ENCODE measurements at regions not wholly inside any gene's neighbourhood (a gene's known extent, or its start where the extent isn't known, plus 50 kb on each side); places are given as distances from the start of the nearest gene placed in this dataset.

GRCh38 chr13:86689911-86690310 is 890.7 kb upstream of the SLITRK6 start:
- no peak for DNase-seq
- no peak overlapping the region for H3K27ac ChIP-seq (ENCODE audit: low read length)
- H3K4me1 ChIP-seq (ENCODE audit: control insufficient read depth, insufficient read depth, low read length), result no peaks in the 10 kb centered on the region
- H3K36me3 ChIP-seq (ENCODE audit: control insufficient read depth, insufficient read depth, low read length), result no peaks in the 10 kb centered on the region
- WGBS (ENCODE audit: insufficient coverage, low lambda C conversion rate), result 75% methylated on average over 1 of the region's 2 CpGs
- H3K4me3 ChIP-seq (ENCODE audit: low read length), result no peak overlapping the region
- no peaks in the 10 kb centered on the region for H3K27me3 ChIP-seq (ENCODE audit: control insufficient read depth, insufficient read depth, low read length)
- H3K9me3 ChIP-seq (ENCODE audit: control insufficient read depth, low read depth, low read length), result no peaks in the 10 kb centered on the region

- Histone ChIP-seq H3K4me1 (ENCODE audit: control insufficient read depth, insufficient read depth, low read length) (no peaks in the 10 kb centered on the region), H3K27me3 (ENCODE audit: control insufficient read depth, insufficient read depth, low read length) (no peaks in the 10 kb centered on the region), H3K27ac (ENCODE audit: low read length) (no peak overlapping the region), H3K9me3 (ENCODE audit: control insufficient read depth, low read depth, low read length) (no peaks in the 10 kb centered on the region), H3K36me3 (ENCODE audit: control insufficient read depth, insufficient read depth, low read length) (no peaks in the 10 kb centered on the region), H3K4me3 (ENCODE audit: low read length) (no peak overlapping the region)
- no CpG with 5 or more reads among the region's 2 CpGs for WGBS (ENCODE audit: insufficient coverage, low lambda C conversion rate)
- no peak for DNase-seq
Measured at GRCh38 chr13:86692291-86692690, 893.1 kb upstream of the SLITRK6 start.

DNA sequence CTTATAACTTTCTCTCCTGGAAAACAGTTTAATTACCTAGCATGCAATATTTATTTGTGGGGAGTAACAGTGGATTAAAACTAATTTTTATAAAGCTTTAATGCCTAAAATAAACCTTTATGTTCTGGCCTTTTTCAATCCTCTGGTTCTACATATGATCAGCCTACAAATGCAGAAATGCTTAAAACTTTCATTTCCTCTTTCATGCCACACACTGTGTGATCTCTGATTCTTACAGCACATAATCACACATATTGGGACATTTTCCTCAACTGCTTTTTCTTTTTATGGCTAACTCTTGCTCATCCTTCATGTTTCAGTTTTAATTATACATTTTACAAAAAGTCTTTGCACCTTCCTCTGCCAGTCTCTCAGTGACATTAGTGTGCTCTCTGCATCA is 910.8 kb upstream of the SLITRK6 start:
- Histone ChIP-seq H3K27me3 (ENCODE audit: control insufficient read depth, insufficient read depth, low read length) (no peaks in the 10 kb centered on the region), H3K4me1 (ENCODE audit: control insufficient read depth, insufficient read depth, low read length) (no peaks in the 10 kb centered on the region), H3K36me3 (ENCODE audit: control insufficient read depth, insufficient read depth, low read length) (no peaks in the 10 kb centered on the region), H3K4me3 (ENCODE audit: low read length) (no peak overlapping the region), H3K9me3 (ENCODE audit: control insufficient read depth, low read depth, low read length) (no peaks in the 10 kb centered on the region), H3K27ac (ENCODE audit: low read length) (no peak overlapping the region)
- DNase-seq, result no peak

GRCh38 chr13:86710896-86711295 is 911.7 kb upstream of the SLITRK6 start:
- no peaks in the 10 kb centered on the region for H3K4me1 ChIP-seq (ENCODE audit: control insufficient read depth, insufficient read depth, low read length)
- H3K36me3 ChIP-seq (ENCODE audit: control insufficient read depth, insufficient read depth, low read length), result no peaks in the 10 kb centered on the region
- no peaks in the 10 kb centered on the region for H3K27me3 ChIP-seq (ENCODE audit: control insufficient read depth, insufficient read depth, low read length)
- no peak overlapping the region for H3K4me3 ChIP-seq (ENCODE audit: low read length)
- WGBS (ENCODE audit: insufficient coverage, low lambda C conversion rate), result 66% methylated on average over 3 of the region's 5 CpGs
- no peaks in the 10 kb centered on the region for H3K9me3 ChIP-seq (ENCODE audit: control insufficient read depth, low read depth, low read length)
- DNase-seq, result no peak
- H3K27ac ChIP-seq (ENCODE audit: low read length), result no peak overlapping the region

DNA sequence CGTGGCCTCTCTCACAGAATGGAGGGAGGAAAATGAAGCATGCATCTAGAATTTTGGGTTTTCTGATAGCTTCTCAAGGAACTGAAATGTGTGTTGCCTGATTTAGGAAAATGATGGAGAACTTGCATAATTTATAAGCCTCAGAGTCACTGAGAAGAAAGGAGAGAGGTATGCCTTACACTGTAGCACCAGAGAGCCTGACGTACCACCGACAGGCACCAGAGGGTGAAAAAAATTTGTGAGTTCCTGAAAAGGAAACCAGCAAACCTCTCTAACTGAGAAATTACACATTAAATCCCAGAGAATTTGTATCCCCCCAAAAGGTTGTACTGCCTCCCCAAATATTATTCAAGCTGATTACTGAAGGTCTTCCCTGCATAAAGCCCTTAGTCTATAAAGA is 915.3 kb upstream of the SLITRK6 start:
- no peak for DNase-seq
- no peak overlapping the region for H3K4me3 ChIP-seq (ENCODE audit: low read length)
- H3K9me3 ChIP-seq (ENCODE audit: control insufficient read depth, low read depth, low read length), result no peaks in the 10 kb centered on the region
- 100% methylated on average over 1 of the region's 3 CpGs for WGBS (ENCODE audit: insufficient coverage, low lambda C conversion rate)
- no peaks in the 10 kb centered on the region for H3K36me3 ChIP-seq (ENCODE audit: control insufficient read depth, insufficient read depth, low read length)
- no peaks in the 10 kb centered on the region for H3K4me1 ChIP-seq (ENCODE audit: control insufficient read depth, insufficient read depth, low read length)
- H3K27ac ChIP-seq (ENCODE audit: low read length), result no peak overlapping the region
- no peaks in the 10 kb centered on the region for H3K27me3 ChIP-seq (ENCODE audit: control insufficient read depth, insufficient read depth, low read length)

GRCh38 chr13:86725105-86725504 is 925.9 kb upstream of the SLITRK6 start:
- WGBS (ENCODE audit: insufficient coverage, low lambda C conversion rate), result no CpG with 5 or more reads among the region's 3 CpGs
- Histone ChIP-seq H3K9me3 (ENCODE audit: control insufficient read depth, low read depth, low read length) (no peaks in the 10 kb centered on the region), H3K36me3 (ENCODE audit: control insufficient read depth, insufficient read depth, low read length) (no peaks in the 10 kb centered on the region), H3K4me1 (ENCODE audit: control insufficient read depth, insufficient read depth, low read length) (no peaks in the 10 kb centered on the region), H3K4me3 (ENCODE audit: low read length) (no peak overlapping the region), H3K27ac (ENCODE audit: low read length) (no peak overlapping the region), H3K27me3 (ENCODE audit: control insufficient read depth, insufficient read depth, low read length) (no peaks in the 10 kb centered on the region)
- no peak for DNase-seq

DNA sequence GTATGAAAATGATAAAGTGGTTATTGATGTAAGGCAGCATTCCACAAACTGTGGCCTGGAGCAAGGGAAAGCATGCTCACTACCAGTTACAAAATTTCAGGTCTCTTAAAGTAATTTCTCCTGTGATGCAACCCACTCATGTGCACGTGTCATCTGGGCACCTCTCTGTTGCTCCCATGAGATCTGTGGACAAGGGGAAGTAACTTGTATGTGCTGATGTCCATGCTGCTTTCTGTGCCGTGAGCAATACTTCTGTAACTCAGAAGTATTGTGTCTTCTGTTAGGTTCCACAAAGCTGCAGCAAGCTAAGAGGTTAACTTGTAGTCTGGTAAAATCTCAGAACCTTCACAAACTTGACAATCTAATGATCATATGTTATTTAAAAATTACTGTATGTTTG is 930.0 kb upstream of the SLITRK6 start:
- DNase-seq, result no peak
- Histone ChIP-seq H3K4me3 (ENCODE audit: low read length) (no peak overlapping the region), H3K4me1 (ENCODE audit: control insufficient read depth, insufficient read depth, low read length) (no peaks in the 10 kb centered on the region), H3K9me3 (ENCODE audit: control insufficient read depth, low read depth, low read length) (peaks cover 5% of the 10 kb centered on the region), H3K27me3 (ENCODE audit: control insufficient read depth, insufficient read depth, low read length) (no peaks in the 10 kb centered on the region), H3K36me3 (ENCODE audit: control insufficient read depth, insufficient read depth, low read length) (no peaks in the 10 kb centered on the region), H3K27ac (ENCODE audit: low read length) (no peak overlapping the region)
- no CpG with 5 or more reads among the region's 2 CpGs for WGBS (ENCODE audit: insufficient coverage, low lambda C conversion rate)

DNA sequence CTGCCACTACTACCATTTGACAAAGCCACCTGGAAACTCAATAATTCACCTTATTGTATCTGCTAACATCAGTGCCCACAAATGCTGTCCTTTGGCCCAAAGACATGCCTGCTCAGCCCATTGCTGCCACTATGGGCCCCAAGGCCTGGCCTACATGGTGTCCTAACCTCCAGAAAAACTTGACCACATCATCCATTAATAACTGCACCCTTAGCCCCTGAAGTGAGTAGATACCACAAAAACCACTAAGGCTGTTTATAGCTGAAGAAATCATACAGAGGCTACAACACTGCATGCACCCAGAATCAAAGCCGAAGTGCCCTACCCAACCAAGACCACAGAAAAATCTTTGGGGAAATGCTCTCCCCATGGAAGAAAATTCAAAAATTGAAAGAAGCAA is 932.8 kb upstream of the SLITRK6 start:
- H3K9me3 ChIP-seq (ENCODE audit: control insufficient read depth, low read depth, low read length), result peaks cover 8% of the 10 kb centered on the region
- no CpG with 5 or more reads among the region's 1 CpG for WGBS (ENCODE audit: insufficient coverage, low lambda C conversion rate)
- no peaks in the 10 kb centered on the region for H3K27me3 ChIP-seq (ENCODE audit: control insufficient read depth, insufficient read depth, low read length)
- no peaks in the 10 kb centered on the region for H3K36me3 ChIP-seq (ENCODE audit: control insufficient read depth, insufficient read depth, low read length)
- DNase-seq, result no peak
- H3K4me1 ChIP-seq (ENCODE audit: control insufficient read depth, insufficient read depth, low read length), result no peaks in the 10 kb centered on the region
- H3K4me3 ChIP-seq (ENCODE audit: low read length), result no peak overlapping the region
- H3K27ac ChIP-seq (ENCODE audit: low read length), result no peak overlapping the region

- no peaks in the 10 kb centered on the region for H3K4me1 ChIP-seq (ENCODE audit: control insufficient read depth, insufficient read depth, low read length)
- H3K36me3 ChIP-seq (ENCODE audit: control insufficient read depth, insufficient read depth, low read length), result no peaks in the 10 kb centered on the region
- H3K4me3 ChIP-seq (ENCODE audit: low read length), result no peak overlapping the region
- WGBS (ENCODE audit: insufficient coverage, low lambda C conversion rate), result 80% methylated on average over 1 of the region's 1 CpG
- H3K27ac ChIP-seq (ENCODE audit: low read length), result no peak overlapping the region
- peaks cover 8% of the 10 kb centered on the region for H3K9me3 ChIP-seq (ENCODE audit: control insufficient read depth, low read depth, low read length)
- DNase-seq, result no peak
- no peaks in the 10 kb centered on the region for H3K27me3 ChIP-seq (ENCODE audit: control insufficient read depth, insufficient read depth, low read length)
Measured at GRCh38 chr13:86737334-86737932, 933.7 kb upstream of the SLITRK5 start.

DNA sequence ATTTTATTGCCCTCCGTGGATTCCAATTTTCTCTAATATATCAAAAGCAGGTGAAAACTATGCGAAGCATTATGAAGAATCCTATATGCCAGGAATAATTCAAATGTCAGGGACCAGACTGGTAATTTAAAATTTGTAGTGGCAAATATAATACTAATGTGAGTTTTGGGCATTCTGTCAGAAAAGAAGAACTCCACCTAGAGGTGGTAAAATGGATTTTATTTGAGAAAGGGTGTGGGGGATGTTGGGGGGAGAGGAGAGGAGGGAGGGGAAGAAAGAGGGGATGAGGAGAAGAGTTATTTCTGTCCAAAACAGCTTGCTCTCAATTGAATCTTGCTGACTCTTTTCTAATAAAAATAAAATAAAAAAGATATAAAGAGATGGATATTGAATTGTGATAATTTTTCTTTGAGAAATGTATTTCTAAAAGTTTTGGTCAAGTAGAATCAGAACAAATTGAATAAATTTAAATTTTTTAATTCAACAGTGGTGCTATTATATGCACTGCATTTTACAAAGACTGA is 929.3 kb upstream of the SLITRK5 start:
- no peak for DNase-seq
- Histone ChIP-seq H3K9me3 (ENCODE audit: control insufficient read depth, low read depth, low read length) (no peaks in the 10 kb centered on the region), H3K36me3 (ENCODE audit: control insufficient read depth, insufficient read depth, low read length) (no peaks in the 10 kb centered on the region), H3K4me1 (ENCODE audit: control insufficient read depth, insufficient read depth, low read length) (no peaks in the 10 kb centered on the region), H3K27me3 (ENCODE audit: control insufficient read depth, insufficient read depth, low read length) (no peaks in the 10 kb centered on the region), H3K27ac (ENCODE audit: low read length) (no peak overlapping the region), H3K4me3 (ENCODE audit: low read length) (no peak overlapping the region)
- 50% methylated on average over 1 of the region's 2 CpGs for WGBS (ENCODE audit: insufficient coverage, low lambda C conversion rate)

- no peaks in the 10 kb centered on the region for H3K9me3 ChIP-seq (ENCODE audit: control insufficient read depth, low read depth, low read length)
- H3K27me3 ChIP-seq (ENCODE audit: control insufficient read depth, insufficient read depth, low read length), result no peaks in the 10 kb centered on the region
- WGBS (ENCODE audit: insufficient coverage, low lambda C conversion rate), result no CpG with 5 or more reads among the region's 9 CpGs
- peak; percentile 8 to 24 for DNase-seq
- no peaks in the 10 kb centered on the region for H3K36me3 ChIP-seq (ENCODE audit: control insufficient read depth, insufficient read depth, low read length)
- no peaks in the 10 kb centered on the region for H3K4me1 ChIP-seq (ENCODE audit: control insufficient read depth, insufficient read depth, low read length)
- no peak overlapping the region for H3K27ac ChIP-seq (ENCODE audit: low read length)
- H3K4me3 ChIP-seq (ENCODE audit: low read length), result no peak overlapping the region
Measured at GRCh38 chr13:86757236-86757978, 913.8 kb upstream of the SLITRK5 start.
